IPS DF 6.9 (cell line): ENCODE measurements at regions not wholly inside any gene's neighbourhood (a gene's known extent, or its start where the extent isn't known, plus 50 kb on each side); places are given as distances from the start of the nearest gene placed in this dataset.
"Not testable (repeated sequence)": the region's sequence is repeated elsewhere in the genome, so short reads cannot be mapped to it uniquely, and the experiment has no call there.

Experiments used
- DNase-seq: peaks from one replicate; pipeline ENCODE4 v3.0.0-alpha.2; 2013; ENCODE audit warnings: low read depth, low spot score
- H3K27ac ChIP-seq: one replicate; pipeline ENCODE4 v1.5.1; 2013; ENCODE audit warnings: low read length, control low read depth
- H3K27me3 ChIP-seq: 2 replicates; pipeline ENCODE4 v1.6.1; 2013; ENCODE audit warnings: mild to moderate bottlenecking, low read length; ENCODE audit not compliant: control insufficient read depth, insufficient read depth
- H3K36me3 ChIP-seq: 2 replicates; pipeline ENCODE4 v1.6.1; 2013; ENCODE audit warnings: low read length; ENCODE audit not compliant: control insufficient read depth, insufficient read depth
- H3K4me1 ChIP-seq: 2 replicates; pipeline ENCODE4 v1.6.1; 2013; ENCODE audit warnings: low read length; ENCODE audit not compliant: control insufficient read depth, insufficient read depth
- H3K4me3 ChIP-seq: 2 replicates; pipeline ENCODE4 v1.5.1; 2013; ENCODE audit warnings: mild to moderate bottlenecking, low read length
- H3K9me3 ChIP-seq: 2 replicates; pipeline ENCODE4 v1.6.1; 2013; ENCODE audit warnings: low read length, inconsistent platforms; ENCODE audit not compliant: control insufficient read depth, insufficient read depth
- WGBS: extraction: QIAGEN DNeasy Blood & Tissue Kit; methylation state at CpG from one replicate; pipeline ENCODE4 v1.1.7; 2013; ENCODE audit warnings: mixed read lengths, missing lambda C conversion rate; ENCODE audit not compliant: insufficient read length, insufficient coverage; 5-methylcytosine and 5-hydroxymethylcytosine counted together

DNA sequence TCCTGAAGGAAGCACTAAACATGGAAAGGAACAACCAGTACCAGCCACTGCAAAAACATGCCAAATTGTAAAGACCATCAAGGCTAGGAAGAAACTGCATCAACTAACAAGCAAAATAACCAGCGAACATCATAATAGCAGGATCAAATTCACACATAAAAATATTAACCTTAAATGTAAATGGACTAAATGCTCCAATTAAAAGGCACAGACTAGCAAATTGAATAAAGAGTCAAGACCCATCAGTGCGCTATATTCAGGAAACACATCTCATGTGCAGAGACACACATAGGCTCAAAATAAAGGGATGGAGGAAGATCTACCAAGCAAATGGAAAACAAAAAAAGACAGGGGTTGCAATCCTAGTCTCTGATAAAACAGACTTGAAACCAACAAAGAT is 117.2 kb upstream of the TNFSF4 start:
- no CpG with 5 or more reads among the region's 2 CpGs for WGBS

DNA sequence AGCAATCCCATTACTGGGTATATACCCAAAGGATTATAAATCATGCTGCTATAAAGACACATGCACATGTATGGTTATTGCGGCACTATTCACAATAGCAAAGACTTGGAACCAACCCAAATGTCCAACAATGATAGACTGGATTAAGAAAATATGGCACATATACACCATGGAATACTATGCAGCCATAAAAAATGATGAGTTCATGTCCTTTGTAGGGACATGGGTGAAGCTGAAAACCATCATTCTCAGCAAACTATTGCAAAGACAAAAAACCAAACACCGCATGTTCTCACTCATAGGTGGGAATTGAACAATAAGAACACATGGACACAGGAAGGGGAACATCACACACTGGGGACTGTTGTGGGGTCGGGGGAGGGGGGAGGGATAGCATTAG is 120.9 kb upstream of the TNFSF4 start:
- H3K36me3 ChIP-seq, H3K9me3 ChIP-seq, H3K4me1 ChIP-seq, H3K27me3 ChIP-seq, DNase-seq, H3K27ac ChIP-seq, H3K4me3 ChIP-seq: not testable (repeated sequence)
- WGBS = no CpG with 5 or more reads among the region's 3 CpGs

More for the DNA sequence above, 117.2 kb upstream of the TNFSF4 start:
- not testable (repeated sequence) for H3K36me3 ChIP-seq, H3K4me3 ChIP-seq, H3K27ac ChIP-seq, H3K4me1 ChIP-seq, DNase-seq, H3K27me3 ChIP-seq, H3K9me3 ChIP-seq

DNA sequence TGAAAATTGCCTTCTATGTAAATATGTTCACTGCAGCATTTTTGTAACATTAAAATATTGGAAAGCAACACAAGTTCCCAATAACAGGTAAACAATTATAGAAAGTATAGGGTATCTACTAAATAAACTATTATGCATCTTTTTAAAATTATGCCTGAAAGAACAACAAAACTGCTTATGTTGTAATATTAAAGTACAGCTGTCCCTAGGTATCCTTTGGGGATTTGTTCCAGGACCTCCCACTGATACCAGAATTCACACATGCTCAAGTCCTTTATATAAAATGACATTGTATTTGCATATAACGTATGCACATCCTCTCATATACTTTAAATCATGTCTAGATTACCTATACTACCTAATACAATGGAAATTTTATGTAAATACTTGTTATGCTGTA is 121.8 kb upstream of the TNFSF4 start:
- no peak for DNase-seq
- no peaks in the 10 kb centered on the region for H3K4me1 ChIP-seq
- no peaks in the 10 kb centered on the region for H3K36me3 ChIP-seq
- no peak overlapping the region for H3K27ac ChIP-seq
- no peaks in the 10 kb centered on the region; the same call in 1 of the 2 replicates for H3K9me3 ChIP-seq
- WGBS = no CpG with 5 or more reads among the region's 1 CpG
- no peaks in the 10 kb centered on the region for H3K27me3 ChIP-seq
- no peak overlapping the region for H3K4me3 ChIP-seq

DNA sequence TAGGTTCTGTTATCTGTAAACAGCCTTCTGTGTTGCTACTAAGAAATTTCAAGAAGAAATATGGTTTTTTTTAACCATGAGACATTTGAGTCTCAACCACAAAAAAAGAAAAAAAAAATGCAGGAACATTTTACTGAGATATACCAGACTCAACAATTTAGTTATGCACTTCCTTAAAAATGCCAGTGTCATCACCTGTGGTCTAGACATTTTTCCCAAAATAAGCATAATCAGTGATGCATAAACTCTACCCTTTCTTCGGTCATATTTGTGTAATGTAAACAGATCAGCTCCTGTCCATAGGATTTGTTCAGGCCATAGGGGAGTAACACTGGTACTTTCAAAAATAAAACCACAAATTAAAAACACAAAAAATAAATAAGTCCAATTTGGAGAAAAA is 122.6 kb upstream of the TNFSF4 start:
- Histone ChIP-seq H3K36me3 (no peaks in the 10 kb centered on the region), H3K4me1 (no peaks in the 10 kb centered on the region), H3K27ac (no peak overlapping the region), H3K27me3 (no peaks in the 10 kb centered on the region), H3K9me3 (no peaks in the 10 kb centered on the region; the same call in 1 of the 2 replicates), H3K4me3 (no peak overlapping the region)
- DNase-seq = no peak
- WGBS = no CpG with 5 or more reads among the region's 1 CpG

DNA sequence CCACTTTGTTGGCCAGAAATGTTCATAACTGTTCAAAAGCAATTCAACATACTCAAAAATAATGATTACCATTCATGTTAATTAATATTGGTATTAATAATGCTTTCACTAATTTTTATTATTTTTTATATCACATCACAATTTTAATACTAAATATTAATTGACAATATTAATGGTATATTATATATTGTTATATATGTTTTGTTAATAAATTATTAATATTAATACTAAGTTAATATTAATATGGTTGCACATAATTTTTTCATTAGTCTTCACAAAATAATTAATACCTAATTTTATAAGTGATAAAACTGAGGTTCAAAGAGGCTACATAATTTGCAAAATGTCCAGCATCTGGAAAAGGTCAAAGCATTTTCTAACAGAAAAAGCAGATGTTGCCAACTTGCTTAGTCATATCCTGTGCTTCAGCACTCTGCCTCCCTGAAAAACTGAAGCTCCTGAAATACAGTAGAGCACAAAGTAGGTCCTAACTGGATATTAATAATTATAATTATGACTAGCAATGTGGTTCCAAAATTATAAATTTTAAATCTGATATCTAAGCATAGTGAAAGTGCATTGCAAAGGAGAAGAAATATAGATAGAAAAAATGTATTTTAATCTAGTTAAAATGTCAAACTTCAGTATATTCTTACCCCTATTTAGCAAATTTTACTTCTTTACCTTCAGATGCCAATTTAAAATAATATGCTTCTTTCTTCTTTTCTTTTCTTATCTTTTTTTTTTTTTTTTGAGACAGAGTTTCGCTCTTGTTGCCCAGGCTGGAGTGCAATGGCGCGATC is 123.2 kb upstream of the TNFSF4 start:
- H3K4me3 ChIP-seq = no peak overlapping the region
- no peaks in the 10 kb centered on the region; the same call in 1 of the 2 replicates for H3K9me3 ChIP-seq
- H3K36me3 ChIP-seq = no peaks in the 10 kb centered on the region
- H3K27ac ChIP-seq = no peak overlapping the region
- H3K4me1 ChIP-seq = no peaks in the 10 kb centered on the region
- WGBS = no CpG with 5 or more reads among the region's 3 CpGs
- DNase-seq = no peak
- H3K27me3 ChIP-seq = no peaks in the 10 kb centered on the region

DNA sequence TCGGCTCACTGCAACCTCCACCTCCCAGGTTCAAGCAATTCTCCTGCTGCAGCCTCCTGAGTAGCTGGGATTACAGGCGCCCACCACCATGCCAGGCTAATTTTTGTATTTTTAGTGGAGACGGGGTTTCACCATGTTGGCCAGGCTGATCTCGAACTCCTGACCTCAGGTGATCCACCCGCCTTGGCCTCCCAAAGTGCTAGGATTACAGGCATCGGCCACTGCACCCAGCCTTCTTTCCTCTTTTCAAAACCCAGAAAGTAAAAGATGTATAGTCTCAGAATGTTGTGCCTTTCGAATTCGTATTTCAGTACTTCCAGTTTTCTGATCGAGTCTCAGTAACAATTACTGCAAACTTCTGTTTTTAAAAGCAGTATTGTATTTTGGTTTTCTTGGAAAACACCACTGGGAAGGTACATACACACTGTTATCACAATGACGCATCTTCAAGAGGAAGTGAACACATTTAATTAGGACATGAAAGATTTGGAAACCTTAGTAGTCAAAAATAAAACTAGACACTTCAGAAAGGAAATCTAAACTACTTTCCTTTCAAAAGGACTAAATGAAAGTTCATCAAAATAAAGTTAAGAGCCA is 123.9 kb upstream of the TNFSF4 start:
- WGBS = no CpG with 5 or more reads among the region's 10 CpGs
- H3K4me1 ChIP-seq, H3K9me3 ChIP-seq, H3K36me3 ChIP-seq, DNase-seq, H3K4me3 ChIP-seq, H3K27ac ChIP-seq, H3K27me3 ChIP-seq: not testable (repeated sequence)

DNA sequence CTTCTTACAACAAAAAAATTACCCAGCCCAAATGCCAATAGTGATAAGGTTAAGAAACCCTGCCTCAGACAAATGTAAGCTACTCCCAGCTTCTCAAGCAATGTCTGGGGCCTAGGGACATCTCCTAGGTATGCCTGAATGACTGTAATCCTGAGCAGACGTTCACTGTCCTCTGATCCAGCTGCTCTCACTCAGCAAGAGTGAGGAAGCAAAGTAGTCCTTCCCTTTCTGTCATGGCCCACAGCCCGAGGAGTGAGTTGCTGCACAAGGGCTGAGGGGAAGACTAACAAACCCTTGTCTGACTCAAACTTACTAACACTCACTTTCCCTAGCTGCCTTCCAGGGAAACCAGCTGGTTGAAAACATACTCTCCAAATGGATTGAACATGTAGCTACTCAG is 124.9 kb upstream of the TNFSF4 start:
- no peak overlapping the region for H3K4me3 ChIP-seq
- H3K4me1 ChIP-seq = no peaks in the 10 kb centered on the region
- H3K27ac ChIP-seq = no peak overlapping the region
- no peaks in the 10 kb centered on the region for H3K36me3 ChIP-seq
- H3K27me3 ChIP-seq = no peaks in the 10 kb centered on the region
- no peaks in the 10 kb centered on the region; the same call in 1 of the 2 replicates for H3K9me3 ChIP-seq
- no peak for DNase-seq
- no CpG with 5 or more reads among the region's 2 CpGs for WGBS

DNA sequence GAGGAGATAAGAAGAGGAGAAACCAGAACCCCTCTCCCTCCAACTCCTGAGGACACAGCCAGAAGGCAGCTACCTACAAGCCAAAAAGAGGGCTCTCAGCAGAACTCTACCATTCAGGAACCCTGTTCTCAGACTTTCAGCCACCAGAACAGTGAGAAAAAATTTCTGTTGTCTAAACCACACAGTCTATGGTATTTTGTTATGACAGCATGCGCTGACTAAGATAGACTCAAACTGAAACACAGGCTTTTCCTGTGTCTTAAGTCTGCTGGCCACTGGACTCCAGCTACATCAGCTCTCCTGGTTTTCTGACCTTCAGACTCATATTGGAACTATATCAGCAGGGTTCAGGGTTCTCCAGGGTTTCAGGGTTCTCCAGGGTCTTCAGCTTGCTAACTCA is 126.5 kb upstream of the TNFSF4 start:
- no CpG with 5 or more reads among the region's 1 CpG for WGBS
- no peak for DNase-seq
- H3K27me3 ChIP-seq = no peaks in the 10 kb centered on the region
- no peak overlapping the region for H3K27ac ChIP-seq
- no peaks in the 10 kb centered on the region for H3K4me1 ChIP-seq
- no peak overlapping the region for H3K4me3 ChIP-seq
- H3K36me3 ChIP-seq = no peaks in the 10 kb centered on the region
- no peaks in the 10 kb centered on the region; the same call in 1 of the 2 replicates for H3K9me3 ChIP-seq

DNA sequence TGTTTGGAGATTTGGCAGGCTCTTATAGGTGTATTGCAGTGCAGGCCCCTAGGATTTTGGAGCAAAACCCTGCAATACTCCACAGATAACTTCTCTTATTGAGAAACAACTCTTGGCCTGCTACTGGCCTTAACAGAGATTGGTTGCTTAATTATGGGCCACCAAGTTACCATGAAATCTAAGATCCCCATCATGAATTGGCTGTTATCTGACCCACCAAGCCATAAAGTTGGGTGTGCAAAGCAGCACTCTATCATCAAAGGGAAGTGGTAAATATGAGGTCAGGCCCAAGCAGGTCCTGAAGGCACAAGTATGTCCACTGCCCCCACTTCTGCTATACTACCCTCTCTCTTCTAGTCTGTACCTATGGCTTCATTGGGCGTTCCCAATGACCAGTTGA is 130.0 kb upstream of the TNFSF4 start:
- no peaks in the 10 kb centered on the region for H3K36me3 ChIP-seq
- no CpG with 5 or more reads among the region's 1 CpG for WGBS
- no peaks in the 10 kb centered on the region for H3K9me3 ChIP-seq
- no peaks in the 10 kb centered on the region for H3K27me3 ChIP-seq
- no peak overlapping the region for H3K27ac ChIP-seq
- H3K4me1 ChIP-seq = no peaks in the 10 kb centered on the region
- DNase-seq = no peak
- no peak overlapping the region for H3K4me3 ChIP-seq

DNA sequence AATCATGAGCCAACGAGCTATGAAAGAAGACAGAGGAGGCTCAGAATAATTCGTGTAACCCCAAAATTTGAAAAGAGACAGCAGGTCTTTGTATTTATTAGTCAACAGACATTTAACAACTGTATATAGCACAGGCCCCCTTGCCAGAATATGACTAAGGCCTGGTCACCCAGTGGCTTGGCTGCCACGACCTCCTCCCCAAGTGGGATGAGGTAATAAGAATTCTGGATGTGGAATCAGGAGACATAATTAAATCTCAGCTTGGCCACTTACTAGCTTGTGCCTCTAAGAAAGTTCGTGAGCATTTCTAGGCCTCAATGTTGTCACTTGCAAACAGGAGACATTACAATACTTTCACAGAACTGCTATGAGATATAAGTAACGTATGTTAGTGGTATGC is 134.2 kb upstream of the TNFSF4 start:
- Histone ChIP-seq H3K4me1 (no peaks in the 10 kb centered on the region), H3K27me3 (no peaks in the 10 kb centered on the region), H3K27ac (no peak overlapping the region), H3K36me3 (no peaks in the 10 kb centered on the region), H3K9me3 (no peaks in the 10 kb centered on the region), H3K4me3 (no peak overlapping the region)
- no peak for DNase-seq
- WGBS = no CpG with 5 or more reads among the region's 5 CpGs

DNA sequence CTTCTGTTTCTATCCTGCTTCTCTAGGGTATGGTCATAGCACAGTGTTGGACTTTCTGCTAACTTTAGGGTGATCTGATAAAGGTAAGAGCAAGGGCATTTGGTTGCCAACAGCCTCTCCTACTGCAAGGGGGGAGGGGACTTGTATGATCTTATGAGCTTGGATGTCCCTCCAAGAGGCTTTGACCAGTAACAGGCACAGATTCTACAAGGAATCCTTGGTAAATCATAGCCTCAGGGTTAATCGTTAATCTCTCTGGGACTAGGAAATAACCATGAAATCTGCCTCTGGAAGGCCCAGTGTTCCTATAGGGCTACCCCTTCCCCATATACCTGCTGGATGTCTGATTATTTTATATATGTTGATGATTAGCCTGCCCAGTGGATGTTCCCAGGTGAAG is 134.8 kb upstream of the TNFSF4 start:
- no peak overlapping the region for H3K27ac ChIP-seq
- no CpG with 5 or more reads among the region's 1 CpG for WGBS

More for the DNA sequence above, 134.8 kb upstream of the TNFSF4 start:
- no peak for DNase-seq
- no peaks in the 10 kb centered on the region for H3K4me1 ChIP-seq
- no peaks in the 10 kb centered on the region for H3K9me3 ChIP-seq
- no peak overlapping the region for H3K4me3 ChIP-seq
- H3K27me3 ChIP-seq = no peaks in the 10 kb centered on the region
- H3K36me3 ChIP-seq = no peaks in the 10 kb centered on the region
